SU-DHL-6 (cell line): ENCODE measurements at regions not wholly inside any gene's neighbourhood (a gene's known extent, or its start where the extent isn't known, plus 50 kb on each side); places are given as distances from the start of the nearest gene placed in this dataset.

Experiments used
- H2AFZ ChIP-seq: fragments of 200-600 bp; sonication (generic); 2 replicates; pipeline ENCODE4 v1.6.1; 2014; ENCODE audit warnings: low read depth, mild to moderate bottlenecking, moderate library complexity, mixed read lengths, antibody characterized with exemption, low read length; ENCODE audit not compliant: severe bottlenecking
- H3F3A ChIP-seq: fragments of 200-600 bp; shearing (Covaris generic); 2 replicates; pipeline ENCODE4 v1.6.0; 2016; ENCODE audit warnings: antibody characterized with exemption, mild to moderate bottlenecking; ENCODE audit not compliant: insufficient read depth
- H3K27ac ChIP-seq: fragments of 200-600 bp; sonication (generic); 2 replicates; pipeline ENCODE4 v1.5.1; 2016; ENCODE audit warnings: low read depth, mild to moderate bottlenecking, low read length, moderate library complexity, mixed read lengths
- H3K27me3 ChIP-seq: fragments of 200-600 bp; sonication (generic), shearing (Covaris generic); 2 replicates; pipeline ENCODE4 v1.6.0; 2014; ENCODE audit warnings: mild to moderate bottlenecking, low read length
- H3K36me3 ChIP-seq: fragments of 200-600 bp; sonication (generic); 2 replicates; pipeline ENCODE4 v1.6.1; 2014; ENCODE audit warnings: mild to moderate bottlenecking, low read length, mixed read lengths
- H3K4me2 ChIP-seq: fragments of 300-600, 200-600 bp; shearing (Covaris generic), sonication (generic); 2 replicates; pipeline ENCODE4 v1.6.0; 2014; ENCODE audit warnings: low read length, low read depth, mild to moderate bottlenecking; ENCODE audit not compliant: poor library complexity, severe bottlenecking
- H3K4me3 ChIP-seq: fragments of 200-600 bp; sonication (generic); 2 replicates; pipeline ENCODE4 v1.5.1; 2014; ENCODE audit warnings: antibody characterized with exemption, low read length, mild to moderate bottlenecking, mixed read lengths; ENCODE audit not compliant: insufficient read depth, poor library complexity, severe bottlenecking
- H3K79me2 ChIP-seq: fragments of 200-600 bp; sonication (generic); 2 replicates; pipeline ENCODE4 v1.6.1; 2014; ENCODE audit warnings: mild to moderate bottlenecking, low read length, moderate library complexity; ENCODE audit not compliant: insufficient read depth
- H3K9ac ChIP-seq: fragments of 200-600 bp; sonication (generic); 2 replicates; pipeline ENCODE4 v1.7.0; 2014; ENCODE audit warnings: mild to moderate bottlenecking, low read length
- H3K9me2 ChIP-seq: fragments of 200-600 bp; sonication (generic); replicated peaks from 2 replicates; pipeline ENCODE4 v1.6.1; 2014; ENCODE audit warnings: low read length; ENCODE audit not compliant: insufficient read depth
- H3K9me3 ChIP-seq: fragments of 200-600 bp; sonication (generic); 2 replicates; pipeline ENCODE4 v1.6.1; 2014; ENCODE audit warnings: low read length, mixed read lengths; ENCODE audit not compliant: insufficient read depth
- H4K20me1 ChIP-seq: fragments of 200-600 bp; sonication (generic); 2 replicates; pipeline ENCODE4 v1.6.1; 2014; ENCODE audit warnings: low read depth, mild to moderate bottlenecking, antibody characterized with exemption, low read length, moderate library complexity, mixed read lengths
- CTCF ChIP-seq: fragments of 200-600 bp; sonication (generic); IDR thresholded peaks from one replicate; pipeline ENCODE4 v1.5.1; 2017; ENCODE audit warnings: antibody characterized with exemption, mild to moderate bottlenecking, low read length, moderate library complexity; ENCODE audit not compliant: insufficient read depth, poor library complexity, severe bottlenecking
- EZH2phosphoT487 ChIP-seq: fragments of 200-600 bp; sonication (generic), shearing (Covaris generic); conservative IDR thresholded peaks from 2 replicates; pipeline ENCODE4 v1.6.1; 2018; ENCODE audit warnings: mild to moderate bottlenecking, antibody characterized with exemption, low read length, moderate library complexity, mixed read lengths

GRCh38 chr9:107068581-107068980 lies 205.6 kb downstream of the ZNF462 start:
- no peak for TF ChIP-seq CTCF
- H3K9me2 ChIP-seq = no peaks in the 10 kb centered on the region
- no peaks in the 10 kb centered on the region for H3F3A ChIP-seq
- H3K27ac ChIP-seq = no peak overlapping the region
- no peaks in the 10 kb centered on the region for H3K79me2 ChIP-seq
- H3K9ac ChIP-seq = no peak overlapping the region
- no peak overlapping the region for H3K4me3 ChIP-seq
- H2AFZ ChIP-seq = no peak overlapping the region
- H4K20me1 ChIP-seq = no peaks in the 10 kb centered on the region
- H3K9me3 ChIP-seq = no peaks in the 10 kb centered on the region
- no peaks in the 10 kb centered on the region for H3K27me3 ChIP-seq
- H3K36me3 ChIP-seq = no peaks in the 10 kb centered on the region
- no peak overlapping the region for H3K4me2 ChIP-seq

GRCh38 chr9:107070586-107070985 lies 207.6 kb downstream of the ZNF462 start:
- H3K79me2 ChIP-seq = no peaks in the 10 kb centered on the region
- no peaks in the 10 kb centered on the region for H4K20me1 ChIP-seq
- H2AFZ ChIP-seq = no peak overlapping the region

GRCh38 chr9:107078061-107078460 lies 205.0 kb upstream of the RAD23B start:
- Histone ChIP-seq H3K9me3 (no peaks in the 10 kb centered on the region), H3K9ac (no peak overlapping the region), H3K27me3 (no peaks in the 10 kb centered on the region), H3K4me3 (no peak overlapping the region), H4K20me1 (no peaks in the 10 kb centered on the region), H3K27ac (no peak overlapping the region), H3K36me3 (no peaks in the 10 kb centered on the region), H3K4me2 (no peak overlapping the region), H3F3A (no peaks in the 10 kb centered on the region), H2AFZ (no peak overlapping the region), H3K9me2 (no peaks in the 10 kb centered on the region), H3K79me2 (no peaks in the 10 kb centered on the region)
- TF ChIP-seq CTCF (no peak), EZH2phosphoT487 (no peak)

More at GRCh38 chr9:107070586-107070985, 207.6 kb downstream of the ZNF462 start:
- no peak overlapping the region for H3K4me2 ChIP-seq
- no peak overlapping the region for H3K4me3 ChIP-seq
- TF ChIP-seq EZH2phosphoT487 (no peak), CTCF (no peak)
- no peaks in the 10 kb centered on the region for H3K9me3 ChIP-seq
- H3F3A ChIP-seq = no peaks in the 10 kb centered on the region
- H3K27me3 ChIP-seq = no peaks in the 10 kb centered on the region
- H3K36me3 ChIP-seq = no peaks in the 10 kb centered on the region
- no peaks in the 10 kb centered on the region for H3K9me2 ChIP-seq
- no peak overlapping the region for H3K27ac ChIP-seq
- no peak overlapping the region for H3K9ac ChIP-seq

GRCh38 chr9:107079589-107079988 lies 203.5 kb upstream of the RAD23B start:
- Histone ChIP-seq H3K4me2 (no peak overlapping the region), H3F3A (no peaks in the 10 kb centered on the region), H2AFZ (no peak overlapping the region), H3K9ac (no peak overlapping the region), H3K27me3 (no peaks in the 10 kb centered on the region), H3K79me2 (no peaks in the 10 kb centered on the region), H3K9me2 (no peaks in the 10 kb centered on the region), H3K36me3 (no peaks in the 10 kb centered on the region), H4K20me1 (no peaks in the 10 kb centered on the region), H3K9me3 (no peaks in the 10 kb centered on the region), H3K27ac (no peak overlapping the region), H3K4me3 (no peak overlapping the region)
- TF ChIP-seq CTCF (no peak), EZH2phosphoT487 (no peak)
